ENCODE measurements at regions not wholly inside any gene's neighbourhood (a gene's known extent, or its start where the extent isn't known, plus 50 kb on each side); places are given as distances from the start of the nearest gene placed in this dataset.

DNA sequence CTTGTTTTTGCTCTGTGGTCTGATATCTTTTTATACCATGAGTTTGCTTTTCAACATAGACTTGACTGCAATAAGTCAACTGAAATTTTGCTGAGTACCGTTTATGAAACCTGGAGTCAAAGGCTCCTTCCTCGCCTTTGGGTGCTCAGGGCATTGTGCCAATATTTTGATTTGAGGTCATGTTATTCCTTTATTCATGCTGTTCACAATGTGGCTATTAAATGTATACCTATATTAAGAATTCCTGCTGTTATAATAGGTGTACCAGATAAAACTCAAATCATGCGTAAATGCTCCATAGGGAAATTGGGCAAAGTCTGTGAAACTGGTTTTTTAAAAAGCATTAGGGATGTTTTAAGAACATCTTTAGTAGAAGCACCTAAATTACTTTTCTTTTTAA, 334.0 kb upstream of the NUDT12 start:
- no peak for DNase-seq
- Mint-ChIP-seq H3K4me3 (no peak overlapping the region), H3K36me3 (ENCODE audit: insufficient read depth in 1 of 3, low read depth in 3 of 3) (peaks cover 0 to 6% (median 6%) of the 10 kb centered on the region in 3 experiments; a peak in 5 of 7 replicates), H3K27me3 (ENCODE audit: low read depth) (no peaks in the 10 kb centered on the region), H3K9me3 (peaks cover 4 to 5% of the 10 kb centered on the region in 2 experiments), H3K27ac (no peak overlapping the region), H3K4me1 (peaks cover 5 to 7% of the 10 kb centered on the region in 2 experiments)
- Histone ChIP-seq H3K56ac (ENCODE audit: insufficient read length, low read depth, low read length) (no peak overlapping the region), H4K20me1 (ENCODE audit: control insufficient read depth, insufficient read depth, insufficient read length) (no peaks in the 10 kb centered on the region), H2BK5ac (ENCODE audit: insufficient read length, low read length) (no peak overlapping the region), H3K23ac (ENCODE audit: insufficient read length, low read depth, low read length) (no peak overlapping the region), H3K9ac (ENCODE audit: extremely low read depth, insufficient read length, low read length) (no peak overlapping the region), H2BK12ac (ENCODE audit: insufficient read length, low read depth, low read length) (no peak overlapping the region), H4K8ac (replicated peaks; ENCODE audit: insufficient read length, low read depth, low read length) (no peak overlapping the region), H3K79me2 (ENCODE audit: insufficient read depth, low read length) (no peaks in the 10 kb centered on the region), H2AK5ac (ENCODE audit: insufficient read length, low read length) (no peak overlapping the region), H3K14ac (ENCODE audit: insufficient read depth, low read length) (no peak overlapping the region), H2AFZ (ENCODE audit: low read length) (no peak overlapping the region), H2BK20ac (ENCODE audit: low read depth, low read length, poor library complexity, severe bottlenecking) (no peak overlapping the region), H4K5ac (ENCODE audit: insufficient read length, low read depth, low read length) (no peak overlapping the region), H3K79me1 (ENCODE audit: insufficient read depth, low read depth, low read length, poor library complexity, severe bottlenecking) (no peaks in the 10 kb centered on the region), H2BK15ac (ENCODE audit: low read depth, low read length) (no peak overlapping the region), H3K23me2 (ENCODE audit: insufficient read length, low read depth, low read length, poor library complexity, severe bottlenecking) (no peaks in the 10 kb centered on the region), H3K4ac (ENCODE audit: low read depth, low read length) (no peak overlapping the region), H3K4me1 (ENCODE audit: insufficient read depth, low read length) (no peaks in the 10 kb centered on the region), H4K91ac (ENCODE audit: insufficient read length, low read depth, low read length) (no peak overlapping the region), H3K27me3 (ENCODE audit: insufficient read depth, low read length) (no peaks in the 10 kb centered on the region), H3K27ac (ENCODE audit: insufficient read length, low read depth, low read length) (no peak overlapping the region), H3K9me3 (ENCODE audit: control insufficient read depth, low read depth, low read length) (no peaks in the 10 kb centered on the region), H3K4me2 (ENCODE audit: insufficient read depth, insufficient read length, low read length) (no peak overlapping the region), H3K18ac (ENCODE audit: insufficient read length, low read depth, low read length) (no peak overlapping the region), H3T11ph (ENCODE audit: low read length) (no peak overlapping the region), H2BK120ac (ENCODE audit: low read depth, low read length, poor library complexity, severe bottlenecking) (no peak overlapping the region)
- no CpG with 5 or more reads among the region's 3 CpGs for WGBS (ENCODE audit: extremely low coverage, insufficient read length, low lambda C conversion rate)
- TF ChIP-seq, protein P1, sequence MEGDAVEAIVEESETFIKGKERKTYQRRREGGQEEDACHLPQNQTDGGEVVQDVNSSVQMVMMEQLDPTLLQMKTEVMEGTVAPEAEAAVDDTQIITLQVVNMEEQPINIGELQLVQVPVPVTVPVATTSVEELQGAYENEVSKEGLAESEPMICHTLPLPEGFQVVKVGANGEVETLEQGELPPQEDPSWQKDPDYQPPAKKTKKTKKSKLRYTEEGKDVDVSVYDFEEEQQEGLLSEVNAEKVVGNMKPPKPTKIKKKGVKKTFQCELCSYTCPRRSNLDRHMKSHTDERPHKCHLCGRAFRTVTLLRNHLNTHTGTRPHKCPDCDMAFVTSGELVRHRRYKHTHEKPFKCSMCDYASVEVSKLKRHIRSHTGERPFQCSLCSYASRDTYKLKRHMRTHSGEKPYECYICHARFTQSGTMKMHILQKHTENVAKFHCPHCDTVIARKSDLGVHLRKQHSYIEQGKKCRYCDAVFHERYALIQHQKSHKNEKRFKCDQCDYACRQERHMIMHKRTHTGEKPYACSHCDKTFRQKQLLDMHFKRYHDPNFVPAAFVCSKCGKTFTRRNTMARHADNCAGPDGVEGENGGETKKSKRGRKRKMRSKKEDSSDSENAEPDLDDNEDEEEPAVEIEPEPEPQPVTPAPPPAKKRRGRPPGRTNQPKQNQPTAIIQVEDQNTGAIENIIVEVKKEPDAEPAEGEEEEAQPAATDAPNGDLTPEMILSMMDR (conservative IDR thresholded peaks at IDR 0.05): no peak
